ENCODE measurements at regions not wholly inside any gene's neighbourhood (a gene's known extent, or its start where the extent isn't known, plus 50 kb on each side); places are given as distances from the start of the nearest gene placed in this dataset.

DNA sequence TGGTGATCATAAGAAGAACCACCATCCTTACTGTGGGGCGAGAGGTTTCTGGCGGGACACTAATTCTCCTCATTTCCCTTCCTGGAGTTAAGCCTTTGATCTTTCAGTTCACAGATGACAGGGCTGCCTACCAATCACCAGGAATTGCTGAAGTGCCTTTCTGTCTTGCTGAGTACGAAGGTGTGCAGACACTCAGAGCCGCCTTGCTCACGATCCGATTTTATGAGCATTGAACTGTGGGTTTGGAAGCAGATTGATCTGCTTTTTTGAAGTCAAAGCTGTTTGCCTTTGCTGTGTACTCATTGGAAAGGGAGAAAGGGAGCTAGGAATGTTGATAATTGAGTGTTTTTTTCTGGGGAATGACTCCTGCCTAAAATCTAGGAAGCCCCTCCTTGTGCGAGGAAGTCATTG is 129.1 kb upstream of the SALL4 start:
- no peak overlapping the region for H2AFZ ChIP-seq (ENCODE audit: low read depth, low read length)
- TF ChIP-seq REST (IDR thresholded peaks at IDR 0.05; ENCODE audit: borderline replicate concordance): no peak
- TF ChIP-seq SMC3 (conservative IDR thresholded peaks at IDR 0.05; ENCODE audit: poor library complexity): no peak
- TF ChIP-seq RAD21 (conservative IDR thresholded peaks at IDR 0.05): no peak
- TF ChIP-seq MXI1 (conservative IDR thresholded peaks at IDR 0.05; ENCODE audit: poor library complexity, severe bottlenecking): no peak
- TF ChIP-seq EZH2 (IDR thresholded peaks at IDR 0.05; ENCODE audit: borderline replicate concordance, insufficient read depth, low read length, poor library complexity, severe bottlenecking): no peak
- no peak for TF ChIP-seq TAF1 (IDR thresholded peaks at IDR 0.05; ENCODE audit: low read depth)
- TF ChIP-seq CTCF (IDR thresholded peaks at IDR 0.05; ENCODE audit: poor library complexity, severe bottlenecking): no peak
- no peak for TF ChIP-seq EP300 (conservative IDR thresholded peaks at IDR 0.05; ENCODE audit: poor library complexity, severe bottlenecking)
- no peak for TF ChIP-seq POLR2AphosphoS5 (IDR thresholded peaks at IDR 0.05)
- H3K4me2 ChIP-seq (ENCODE audit: low read length): no peak overlapping the region
- no peaks in the 10 kb centered on the region for H3K36me3 ChIP-seq (ENCODE audit: insufficient read depth, low read length)
- no peaks in the 10 kb centered on the region for H4K20me1 ChIP-seq (ENCODE audit: insufficient read depth)
- no peaks in the 10 kb centered on the region for H3F3A ChIP-seq (ENCODE audit: insufficient read depth, low read length, poor library complexity, severe bottlenecking)
- no peaks in the 10 kb centered on the region for H3K9me2 ChIP-seq (ENCODE audit: insufficient read depth, low read length)
- H3K9me3 ChIP-seq (ENCODE audit: low read length): no peaks in the 10 kb centered on the region
- no peak overlapping the region for H3K4me3 ChIP-seq (ENCODE audit: low read length)
- H3K9ac ChIP-seq (ENCODE audit: low read length): no peak overlapping the region
- no peaks in the 10 kb centered on the region for H3K27me3 ChIP-seq (ENCODE audit: insufficient read depth, low read depth, low read length)
- H3K27ac ChIP-seq (ENCODE audit: low read length): no peak overlapping the region
- H3K79me2 ChIP-seq (replicated peaks; ENCODE audit: insufficient read depth, low read length): no peaks in the 10 kb centered on the region

GRCh38 chr20:51930775-51931174 is 128.5 kb upstream of the SALL4 start:
- Histone ChIP-seq H3K4me3 (ENCODE audit: low read length) (no peak overlapping the region), H2AFZ (ENCODE audit: low read depth, low read length) (no peak overlapping the region), H3F3A (ENCODE audit: insufficient read depth, low read length, poor library complexity, severe bottlenecking) (no peaks in the 10 kb centered on the region), H3K4me2 (ENCODE audit: low read length) (no peak overlapping the region), H3K9ac (ENCODE audit: low read length) (no peak overlapping the region), H3K79me2 (replicated peaks; ENCODE audit: insufficient read depth, low read length) (no peaks in the 10 kb centered on the region), H3K9me3 (ENCODE audit: low read length) (no peaks in the 10 kb centered on the region), H4K20me1 (ENCODE audit: insufficient read depth) (no peaks in the 10 kb centered on the region), H3K27me3 (ENCODE audit: insufficient read depth, low read depth, low read length) (no peaks in the 10 kb centered on the region), H3K27ac (ENCODE audit: low read length) (no peak overlapping the region), H3K9me2 (ENCODE audit: insufficient read depth, low read length) (no peaks in the 10 kb centered on the region), H3K36me3 (ENCODE audit: insufficient read depth, low read length) (no peaks in the 10 kb centered on the region)
- TF ChIP-seq POLR2AphosphoS5 (IDR thresholded peaks at IDR 0.05) (no peak), REST (IDR thresholded peaks at IDR 0.05; ENCODE audit: borderline replicate concordance) (no peak), SMC3 (conservative IDR thresholded peaks at IDR 0.05; ENCODE audit: poor library complexity) (no peak), RAD21 (conservative IDR thresholded peaks at IDR 0.05) (no peak), EZH2 (IDR thresholded peaks at IDR 0.05; ENCODE audit: borderline replicate concordance, insufficient read depth, low read length, poor library complexity, severe bottlenecking) (no peak), TAF1 (IDR thresholded peaks at IDR 0.05; ENCODE audit: low read depth) (no peak), EP300 (conservative IDR thresholded peaks at IDR 0.05; ENCODE audit: poor library complexity, severe bottlenecking) (no peak)

Data from neural cell (in vitro differentiated cells).